Stimulated activated CD4-positive, alpha-beta T cell treated with anti-CD3 and anti-CD28 coated beads, Interleukin-4, amount 100 ng/mL, for 48 hours (primary cell): ENCODE measurements at regions not wholly inside any gene's neighbourhood (a gene's known extent, or its start where the extent isn't known, plus 50 kb on each side); places are given as distances from the start of the nearest gene placed in this dataset.
"Not testable (repeated sequence)": the region's sequence is repeated elsewhere in the genome, so short reads cannot be mapped to it uniquely, and the experiment has no call there.

Experiments used
- DNase-seq, 2 donors: peaks; one replicate each; pipeline ENCODE4 v3.0.0-alpha.2; 2020; ENCODE audit warnings: low read depth in 2 of 2

DNA sequence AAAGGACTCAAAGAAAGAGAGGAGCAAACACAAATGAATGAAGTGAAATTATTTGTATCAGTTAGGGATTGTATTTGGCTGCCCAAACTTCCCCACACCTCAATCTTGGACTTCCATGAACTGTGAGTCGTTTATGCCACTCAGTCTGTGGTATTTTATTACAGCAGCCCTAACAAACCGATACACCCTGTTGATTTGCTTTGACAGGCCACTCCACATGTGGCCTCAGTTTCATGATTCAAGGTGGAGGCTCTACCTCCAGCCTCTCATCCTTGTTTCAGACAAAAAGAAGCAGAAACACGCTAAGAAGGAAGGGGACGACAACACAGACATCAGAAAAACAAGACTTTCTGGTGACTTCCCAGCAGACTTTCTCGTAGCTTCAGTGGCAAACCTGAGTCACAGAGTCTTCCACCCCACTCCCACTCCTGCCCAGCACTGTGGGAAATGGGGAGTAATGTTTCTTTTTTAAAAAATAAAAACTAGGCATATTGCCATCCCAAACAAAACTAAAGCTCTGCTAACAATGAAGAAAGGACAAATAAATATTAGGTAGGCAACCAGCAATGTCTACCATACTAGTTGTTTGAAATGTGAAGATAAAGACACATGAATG lies 52.2 kb upstream of the ABCA1 start:
- no peak for DNase-seq

DNA sequence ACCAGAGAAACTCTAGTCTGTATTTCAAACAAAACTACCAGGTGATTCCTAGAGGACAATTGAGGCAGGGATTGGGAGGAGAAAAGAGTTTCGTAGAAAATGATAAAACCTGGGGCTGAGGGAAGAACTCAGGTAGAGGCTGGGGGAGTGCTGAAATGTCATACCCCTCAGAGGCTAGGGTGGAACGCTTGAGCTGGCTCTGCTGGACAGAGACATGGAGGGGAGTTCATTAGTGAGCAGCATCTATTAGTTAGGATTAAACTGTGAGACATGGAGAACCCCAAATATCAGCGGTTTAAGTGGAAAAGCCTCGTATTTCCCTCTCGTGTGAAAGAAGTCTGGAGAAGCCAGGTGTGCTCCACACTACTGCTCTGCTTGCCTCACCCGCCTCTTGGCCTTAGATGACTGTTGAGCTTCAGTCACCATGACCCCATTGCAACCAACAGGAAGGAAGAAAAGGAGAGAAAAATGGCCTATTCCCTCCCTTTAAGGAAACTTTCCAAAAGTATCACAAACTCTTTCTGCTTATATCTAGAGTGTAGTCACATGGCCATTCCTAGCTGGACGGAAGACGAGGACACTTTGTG lies 53.7 kb upstream of the ABCA1 start:
- no peak for DNase-seq

DNA sequence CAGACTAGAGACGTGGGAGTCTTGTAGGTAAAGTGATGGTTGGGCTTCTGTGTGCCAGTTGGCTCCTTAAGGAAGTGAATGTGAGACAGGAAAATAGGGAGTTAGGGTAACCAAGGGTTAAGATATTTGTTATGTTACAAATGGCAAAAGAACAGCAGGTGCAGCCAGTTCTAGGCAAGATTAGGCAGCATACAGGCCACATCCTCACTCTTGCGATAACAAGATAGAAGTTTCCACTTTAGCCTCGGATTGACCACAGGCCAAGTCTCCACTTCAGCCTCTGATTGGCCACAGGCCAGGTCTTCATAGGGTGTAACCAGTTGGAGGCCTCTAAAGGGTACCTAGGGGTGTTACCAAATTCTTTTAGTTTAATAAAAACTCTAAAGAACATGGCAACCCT lies 54.6 kb upstream of the ABCA1 start:
- no peak for DNase-seq

DNA sequence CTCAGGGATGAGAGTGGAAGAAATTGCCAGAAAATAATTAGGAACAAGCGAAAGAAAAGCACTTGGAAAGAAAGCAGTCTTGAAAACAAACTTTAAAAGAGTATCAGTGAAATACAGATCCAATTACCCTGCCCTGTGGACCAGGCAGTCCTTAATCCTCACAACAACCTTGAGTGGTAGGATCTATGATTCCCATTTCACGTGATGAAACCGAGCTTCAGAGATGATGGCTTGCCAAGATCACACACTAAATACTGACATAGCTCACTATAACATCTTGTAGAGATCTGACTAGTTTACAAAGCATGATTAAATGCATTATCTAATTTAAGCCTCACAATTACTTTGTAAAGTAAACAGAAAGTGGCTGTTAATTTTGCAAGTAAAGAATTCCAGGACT lies 55.5 kb upstream of the ABCA1 start:
- no peak for DNase-seq

DNA sequence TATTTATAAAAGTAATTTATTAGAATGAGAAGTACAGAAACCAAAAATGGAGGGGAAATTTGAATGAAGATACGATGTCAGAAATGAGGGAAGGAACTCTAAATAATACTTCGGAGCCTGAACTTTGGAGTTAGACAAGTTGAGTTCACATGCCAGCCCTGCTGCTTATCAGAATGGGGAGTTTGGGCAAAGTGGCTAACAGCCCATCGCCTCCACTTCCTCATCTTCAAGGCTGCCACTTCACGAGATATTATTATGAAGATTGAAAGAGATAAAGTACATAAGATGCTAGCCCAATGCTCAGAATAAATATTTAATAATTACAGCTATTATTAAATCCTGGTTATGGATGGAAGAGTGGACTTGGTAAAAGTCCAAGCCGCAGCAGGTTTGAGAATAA lies 56.2 kb upstream of the ABCA1 start:
- no peak for DNase-seq

DNA sequence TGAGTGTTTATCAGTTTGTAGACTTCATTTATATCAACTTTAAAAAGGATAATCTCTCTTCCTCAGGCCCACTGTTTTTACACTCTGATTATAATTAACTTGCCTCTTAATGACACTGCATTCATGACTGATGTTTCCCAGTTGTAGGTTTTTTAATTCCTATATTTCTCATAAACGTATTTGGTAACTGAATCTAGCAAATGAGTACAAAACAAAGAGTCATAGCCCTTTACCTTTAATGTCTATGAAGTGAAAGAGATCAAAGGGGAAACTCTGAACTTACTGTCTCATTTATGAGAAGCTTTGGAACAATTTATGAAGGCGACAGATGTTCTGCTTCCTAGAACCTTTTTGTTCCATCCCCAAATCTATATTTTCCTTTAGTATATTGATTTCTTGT lies 56.6 kb upstream of the ABCA1 start:
- no peak for DNase-seq

DNA sequence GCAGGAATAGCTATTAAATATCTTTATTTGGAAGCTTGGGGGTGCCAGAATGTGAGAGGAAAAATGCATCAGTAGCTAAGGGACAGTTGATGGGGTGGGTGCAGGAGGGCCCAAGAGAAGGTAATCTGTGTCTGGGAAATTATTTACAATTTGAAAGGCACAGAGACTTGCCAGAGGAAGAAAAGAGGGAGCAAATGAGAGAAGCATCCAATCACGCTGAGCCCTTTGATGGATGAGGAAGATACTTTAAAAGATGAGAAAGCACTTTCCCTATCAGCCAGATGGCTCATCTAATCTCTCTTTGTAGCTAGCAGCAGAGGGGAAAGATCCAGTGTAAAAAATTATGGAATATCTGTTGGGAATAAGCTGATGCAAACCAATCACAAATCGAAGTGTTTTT lies 57.0 kb upstream of the ABCA1 start:
- DNase-seq, result no peak

DNA sequence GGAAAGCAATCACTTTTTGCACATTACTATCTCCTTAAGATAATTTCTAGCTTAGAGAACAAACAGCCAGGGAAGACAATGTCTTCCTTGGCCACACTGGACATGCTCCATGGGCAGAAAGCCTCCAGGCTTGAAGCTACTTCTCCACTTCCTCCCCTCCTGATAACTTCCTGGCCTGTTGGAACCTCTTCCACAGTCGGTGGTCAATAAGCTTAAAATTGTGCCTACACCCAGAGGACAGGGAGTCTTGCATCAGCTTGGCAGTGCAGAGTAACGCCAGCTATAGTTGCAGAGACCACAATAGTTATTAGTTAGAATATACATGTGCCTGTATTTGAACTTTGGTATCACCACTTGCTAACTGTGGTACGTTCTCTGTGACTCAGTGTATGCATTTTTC lies 58.1 kb upstream of the ABCA1 start:
- no peak for DNase-seq

DNA sequence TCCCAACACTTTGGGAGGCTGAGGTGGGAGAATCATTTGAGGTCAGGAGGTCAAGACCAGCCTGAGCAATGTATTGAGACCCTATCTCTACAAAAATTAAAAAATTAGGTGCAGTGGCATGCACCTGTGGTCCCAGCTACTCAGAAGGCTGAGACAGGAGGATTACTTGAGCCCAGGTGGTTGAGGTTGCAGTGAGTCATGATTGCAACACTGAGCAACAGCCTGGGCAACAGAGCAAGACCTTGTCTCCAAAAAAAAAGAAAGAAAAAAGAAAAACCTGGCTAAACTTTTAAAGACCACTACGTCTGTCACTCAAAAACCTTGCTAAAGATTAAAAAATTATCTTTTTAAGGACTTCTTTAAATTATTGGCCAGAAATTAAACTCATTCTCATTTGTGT lies 59.8 kb upstream of the ABCA1 start:
- DNase-seq, result no peak

DNA sequence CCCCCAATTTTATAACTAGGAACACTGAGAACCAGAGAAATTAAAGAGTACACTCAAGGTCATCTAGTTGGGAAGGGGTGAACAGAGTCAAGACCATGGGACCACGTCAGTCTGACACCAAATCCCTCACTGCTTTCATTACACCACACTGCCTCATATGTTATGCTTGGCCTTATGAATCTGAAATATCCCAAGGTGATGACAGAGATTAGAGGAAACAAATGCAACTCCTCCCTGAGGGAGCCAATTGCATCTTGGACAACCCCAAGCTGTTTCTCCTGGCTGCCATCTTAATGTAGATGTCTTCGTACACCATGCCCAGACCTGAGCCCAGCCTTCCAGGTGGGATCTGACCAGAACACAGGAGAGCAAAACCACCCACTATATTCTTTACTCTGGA lies 60.6 kb upstream of the ABCA1 start:
- no peak for DNase-seq

DNA sequence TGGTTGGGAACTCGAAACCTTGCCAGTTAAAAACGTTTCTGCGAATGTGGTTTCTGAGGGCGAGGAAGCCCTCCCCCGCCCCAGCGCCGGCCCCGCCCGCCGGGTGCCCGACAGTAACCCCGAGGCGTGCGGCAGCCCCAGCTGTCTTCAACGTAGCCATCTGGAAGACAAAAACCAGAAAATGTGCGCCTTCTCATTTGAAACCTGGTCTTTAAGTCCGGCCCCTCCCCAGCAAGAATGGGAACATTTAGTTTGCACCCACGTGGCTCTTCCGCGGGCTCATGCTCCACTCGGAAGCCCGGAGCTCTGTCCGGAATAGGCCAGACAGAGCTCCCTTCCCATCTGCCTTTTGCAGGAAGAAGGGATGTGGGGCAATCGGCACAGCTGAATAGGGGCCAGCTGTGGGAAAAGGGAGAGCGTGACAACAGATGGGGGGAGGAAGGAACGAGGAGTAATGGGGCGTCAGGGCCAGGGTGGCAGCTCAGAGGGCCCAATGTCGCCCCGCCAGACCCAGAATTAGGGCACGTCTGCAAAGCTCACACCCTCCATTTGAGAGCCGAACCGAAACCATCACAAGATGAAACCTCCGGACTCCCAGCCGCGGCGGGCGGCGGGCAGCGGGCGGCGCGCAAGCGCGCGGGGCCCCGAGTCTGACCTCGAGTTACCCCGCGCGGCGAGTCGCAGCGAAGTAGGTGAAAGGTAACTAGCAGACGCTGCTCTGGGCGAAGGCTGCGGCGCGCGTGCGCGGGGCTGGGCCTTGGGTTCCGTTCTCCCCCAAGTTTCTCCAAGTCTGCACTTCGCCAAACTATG lies 63.4 kb upstream of the ABCA1 start:
- DNase-seq, result peak; percentile 72 to 77

DNA sequence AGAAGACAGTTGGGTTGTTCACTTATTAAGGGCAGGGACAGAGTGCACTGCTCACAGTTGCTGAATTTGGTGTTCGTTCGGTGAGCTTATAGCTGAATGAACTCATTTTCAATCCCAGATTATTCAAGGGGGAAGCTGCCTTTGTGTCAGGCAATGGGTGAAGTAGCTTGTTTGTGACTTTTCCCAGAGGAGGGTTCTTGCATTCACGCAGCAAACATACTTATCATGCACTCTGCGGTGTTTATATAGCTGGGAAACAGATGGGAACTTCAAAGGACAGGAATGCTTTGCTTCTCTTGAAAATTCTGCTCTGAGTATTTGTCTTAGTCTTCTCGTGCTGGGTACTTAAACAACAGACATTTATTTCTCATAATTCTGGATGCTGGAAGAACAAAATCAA lies 64.7 kb upstream of the ABCA1 start:
- no peak for DNase-seq

DNA sequence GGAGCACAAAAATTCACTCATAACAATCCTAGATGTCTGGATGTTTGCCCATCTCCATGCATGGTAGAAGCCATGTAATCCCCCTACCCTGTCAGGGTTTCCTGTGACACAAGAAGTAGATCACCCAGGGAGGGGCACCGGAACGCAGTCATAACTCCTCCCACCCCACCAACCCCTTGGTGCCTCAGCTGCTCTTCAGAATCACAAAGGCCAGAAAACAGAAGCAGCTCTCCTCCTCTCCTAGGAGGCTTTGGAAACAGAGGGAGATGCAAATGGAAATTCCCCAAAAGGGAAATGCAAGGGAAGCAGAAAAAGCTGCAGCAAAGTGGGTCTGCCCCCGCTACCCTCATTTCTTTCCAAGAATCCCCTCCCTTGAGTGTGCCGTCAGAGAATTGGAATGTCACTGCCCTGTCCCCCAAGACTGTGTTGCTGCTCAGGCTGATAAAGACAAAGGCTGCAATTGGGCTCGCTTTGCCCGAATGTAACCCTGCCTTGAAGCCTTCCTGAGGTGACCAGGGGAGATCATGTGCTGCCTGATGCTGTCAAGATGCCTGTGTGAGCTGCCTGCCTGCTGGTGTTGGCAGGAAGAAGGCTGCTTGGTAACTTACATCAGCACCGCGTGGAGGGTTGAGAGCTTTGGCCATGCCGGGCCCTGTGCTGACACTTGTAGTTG lies 65.5 kb upstream of the ABCA1 start:
- no peak for DNase-seq

DNA sequence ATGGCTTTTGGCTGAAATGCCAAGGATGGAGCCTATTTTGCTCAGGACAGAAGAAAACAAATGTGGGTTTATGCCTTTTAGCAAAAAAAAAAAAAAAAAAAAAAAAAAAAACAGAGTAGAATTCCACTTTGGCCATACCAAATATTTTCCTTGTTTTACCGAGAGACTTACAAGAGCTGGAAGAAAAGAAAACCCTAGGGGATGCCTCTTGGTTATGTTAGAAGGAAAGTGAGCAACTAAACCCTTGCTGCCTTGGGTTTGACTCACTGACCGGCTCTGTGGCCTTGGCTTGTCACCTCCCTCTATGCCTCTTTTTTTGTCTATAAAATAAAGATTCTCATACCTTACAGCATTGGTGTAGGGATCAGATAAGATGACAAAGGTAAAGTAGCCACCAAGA lies 69.6 kb upstream of the ABCA1 start:
- no peak for DNase-seq

DNA sequence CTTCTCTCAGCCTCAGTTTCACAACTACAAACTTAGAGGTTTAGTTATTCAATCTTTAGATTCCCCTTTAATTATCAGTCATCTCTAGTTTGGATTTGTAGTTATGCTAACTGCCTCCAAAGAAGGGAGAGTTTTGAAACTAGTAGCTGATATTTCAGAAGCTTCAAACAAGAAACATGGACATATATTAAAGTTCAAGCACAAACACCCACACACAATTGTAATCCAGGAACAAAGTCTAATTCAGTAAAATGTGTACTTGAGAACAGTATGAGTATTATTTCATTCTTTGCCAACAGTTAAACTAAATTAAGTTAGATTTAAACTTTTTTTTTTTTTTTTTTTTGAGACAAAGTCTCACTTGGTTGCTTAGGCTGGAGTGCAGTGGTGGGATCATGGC lies 71.2 kb upstream of the ABCA1 start:
- no peak for DNase-seq

DNA sequence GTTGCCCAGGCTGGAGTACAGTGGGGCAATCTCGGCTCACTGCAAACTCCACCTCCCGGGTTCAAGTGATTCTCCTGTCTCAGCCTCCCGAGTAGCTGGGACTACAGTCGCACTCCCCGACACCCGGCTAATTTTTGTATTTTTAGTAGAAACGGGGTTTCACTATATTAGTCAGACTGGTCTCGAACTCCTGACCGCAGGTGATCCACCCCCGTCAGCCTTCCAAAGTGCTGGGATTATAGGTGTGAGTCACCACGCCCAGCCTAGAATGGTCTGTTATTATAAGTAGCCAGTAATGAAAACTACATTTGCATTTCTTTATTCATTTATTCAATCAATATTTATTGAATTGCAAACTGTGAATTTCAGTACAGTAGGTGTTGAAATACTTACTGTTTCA lies 72.6 kb upstream of the ABCA1 start:
- DNase-seq, result not testable (repeated sequence)

DNA sequence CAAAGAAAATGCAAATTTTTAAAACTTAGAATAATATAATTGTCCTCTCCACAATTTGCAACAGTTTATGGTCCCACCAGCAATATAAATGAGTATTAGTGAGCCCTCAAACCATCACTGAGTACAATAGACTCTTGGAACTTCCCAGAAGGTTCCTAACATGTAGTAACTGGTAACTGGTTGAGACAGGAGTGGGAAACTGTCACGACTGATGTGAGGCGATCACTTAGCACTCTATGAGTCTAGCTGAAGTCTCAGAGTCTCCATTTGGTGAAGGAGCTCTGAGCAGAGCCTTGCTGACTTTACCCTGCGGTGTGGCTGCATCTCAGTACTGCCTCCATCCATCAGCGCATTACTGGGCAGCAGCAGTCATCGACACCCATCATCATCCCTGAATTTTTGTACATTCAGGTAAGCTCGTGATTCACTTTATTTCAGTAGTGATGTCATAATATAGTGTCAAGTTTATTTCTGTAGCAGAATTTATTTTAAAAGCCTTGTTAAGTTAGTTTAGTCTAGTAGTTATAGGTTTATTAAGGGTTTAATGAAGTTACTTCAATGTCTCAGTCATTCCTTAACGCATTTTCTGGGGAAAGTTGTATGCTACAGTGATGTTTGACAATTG lies 76.6 kb upstream of the ABCA1 start:
- DNase-seq, result no peak

DNA sequence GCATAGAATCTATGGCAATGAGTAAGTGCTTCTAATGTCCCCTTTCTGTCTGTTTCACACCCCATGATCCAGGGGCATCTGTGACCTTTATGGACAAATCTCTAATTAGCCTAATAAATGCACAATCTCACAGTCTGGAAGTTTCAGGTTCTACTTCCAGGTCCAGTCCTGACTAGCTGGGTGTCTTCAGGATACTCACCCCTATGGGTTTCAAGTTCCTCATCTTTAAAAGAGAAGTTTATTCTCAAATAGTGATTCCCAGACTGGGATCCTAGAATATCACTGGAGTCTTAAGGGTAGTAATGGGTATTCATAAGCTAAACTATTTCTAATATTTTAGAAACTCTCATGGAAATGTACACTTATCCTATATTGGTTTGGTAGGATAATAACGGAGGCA lies 77.2 kb upstream of the ABCA1 start:
- DNase-seq, result no peak

DNA sequence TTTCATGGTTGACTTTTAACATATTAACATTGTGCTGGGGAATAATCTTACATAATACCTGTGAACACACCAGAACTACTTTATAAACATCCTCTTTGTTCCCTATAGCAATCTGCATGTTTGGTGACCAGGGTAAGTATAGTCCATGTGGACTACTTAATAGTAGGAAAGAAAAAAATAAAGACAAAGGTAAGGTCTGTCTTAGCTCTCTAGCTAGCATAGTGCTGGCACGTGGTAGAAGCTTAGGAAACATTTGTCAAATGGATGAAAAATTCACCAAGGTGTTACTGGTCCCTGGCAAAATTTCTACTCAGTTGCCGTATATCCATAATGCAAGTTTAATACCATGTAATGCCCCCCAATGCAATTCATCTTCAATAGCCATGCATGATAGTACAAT lies 78.6 kb upstream of the ABCA1 start:
- no peak for DNase-seq

DNA sequence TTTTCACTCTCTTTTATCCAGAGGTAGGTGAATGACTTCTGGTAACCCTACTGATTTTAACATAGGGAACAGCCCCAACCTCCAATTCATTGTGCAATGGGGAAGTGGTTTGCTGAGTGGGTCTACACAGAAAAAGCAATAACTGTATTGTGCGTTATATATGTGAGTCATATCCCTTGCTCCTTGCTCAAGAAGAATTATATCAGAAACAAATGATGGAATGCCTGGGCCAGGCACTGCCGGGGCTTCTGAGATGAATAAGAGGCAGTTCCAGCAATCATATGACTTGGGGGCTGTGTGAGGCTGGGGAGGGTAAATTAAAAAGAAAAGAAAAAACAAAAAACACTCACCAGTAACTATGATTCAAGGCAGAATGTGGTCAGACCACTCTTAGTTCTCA lies 79.2 kb upstream of the ABCA1 start:
- DNase-seq, result no peak

DNA sequence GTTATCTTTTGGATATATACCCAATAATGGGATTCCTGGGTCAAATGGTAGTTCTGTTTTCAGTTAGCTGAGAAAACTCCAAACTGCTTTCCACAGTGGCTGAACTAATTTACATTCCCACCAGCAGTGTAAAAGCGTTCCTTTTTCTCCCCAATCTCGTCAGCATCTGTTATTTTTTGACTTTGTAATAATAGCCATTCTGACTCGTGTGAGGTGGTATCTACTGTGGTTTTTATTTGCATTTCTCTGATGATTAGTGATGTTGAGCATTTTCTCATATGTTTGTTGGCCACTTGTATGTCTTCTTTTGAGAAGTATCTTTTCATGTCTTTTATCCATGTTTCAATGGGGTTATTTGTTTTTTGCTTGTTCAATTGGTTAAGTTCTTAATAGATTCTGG lies 82.1 kb upstream of the ABCA1 start:
- DNase-seq, result not testable (repeated sequence)

DNA sequence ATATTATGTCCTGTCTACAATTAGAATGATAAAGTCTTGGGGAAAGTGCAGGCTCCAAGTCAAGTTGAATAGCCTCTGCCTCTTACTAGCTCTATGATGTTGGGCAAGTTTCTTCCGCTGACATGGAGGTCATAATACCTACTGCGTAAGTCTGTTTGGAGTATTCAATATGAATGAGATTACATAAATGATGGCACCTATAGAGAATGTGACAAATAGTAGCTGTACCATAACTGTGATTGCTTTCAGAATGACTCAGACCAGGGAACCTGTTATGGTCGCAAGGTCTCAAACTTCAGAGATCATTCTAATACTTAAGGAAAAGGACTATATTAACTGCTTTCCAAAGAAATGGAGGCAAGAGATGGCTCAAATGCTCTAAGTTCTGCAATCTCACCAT lies 94.0 kb upstream of the ABCA1 start:
- no peak for DNase-seq
